Thoracic aorta (tissue), 2 donors: ENCODE measurements at regions not wholly inside any gene's neighbourhood (a gene's known extent, or its start where the extent isn't known, plus 50 kb on each side); places are given as distances from the start of the nearest gene placed in this dataset.

Source experiments
- ATAC-seq: fragments of 150-250 bp; one replicate; pipeline ENCODE4 v1.8.0; 2017; ENCODE audit warnings: low read depth; ENCODE audit not compliant: insufficient number of reproducible peaks, low FRiP score
- DNase-seq: peaks from one replicate; pipeline ENCODE4 v3.0.0-alpha.2; 2020; ENCODE audit warnings: low spot score
- H3K27ac ChIP-seq, 2 donors: fragments of 200-600 bp; sonication (generic); 1 replicate in 1 of 2; 2 replicates in 1 of 2; pipeline ENCODE4 v1.5.1; 2016; ENCODE audit warnings: mild to moderate bottlenecking in 2 of 2, moderate library complexity in 2 of 2
- H3K27me3 ChIP-seq: fragments of 200-600 bp; sonication (generic); replicated peaks from 2 replicates; pipeline ENCODE4 v1.6.0; 2016; ENCODE audit warnings: mild to moderate bottlenecking; ENCODE audit not compliant: insufficient read depth
- H3K36me3 ChIP-seq: fragments of 200-600 bp; sonication (generic); one replicate; pipeline ENCODE4 v1.5.1; 2016
- H3K4me1 ChIP-seq, 2 donors: fragments of 200-600 bp; sonication (generic); 1 replicate in 1 of 2; 2 replicates in 1 of 2; pipeline versions ENCODE4 v1.5.1 to v1.6.0; 2016; ENCODE audit warnings: low read depth in 2 of 2, mild to moderate bottlenecking in 1 of 2; ENCODE audit not compliant: control insufficient read depth in 1 of 2
- H3K4me3 ChIP-seq: fragments of 200-600 bp; sonication (generic); 2 replicates; pipeline ENCODE4 v1.5.1; 2016; ENCODE audit warnings: mild to moderate bottlenecking
- H3K9me3 ChIP-seq: fragments of 200-600 bp; sonication (generic); 2 replicates; pipeline ENCODE4 v1.5.1; 2016
- TF ChIP-seq, protein P1 (sequence below): fragments of 200-600 bp; sonication (generic); IDR thresholded peaks from one replicate; pipeline ENCODE4 v1.5.1; 2019; ENCODE audit warnings: antibody characterized with exemption

DNA sequence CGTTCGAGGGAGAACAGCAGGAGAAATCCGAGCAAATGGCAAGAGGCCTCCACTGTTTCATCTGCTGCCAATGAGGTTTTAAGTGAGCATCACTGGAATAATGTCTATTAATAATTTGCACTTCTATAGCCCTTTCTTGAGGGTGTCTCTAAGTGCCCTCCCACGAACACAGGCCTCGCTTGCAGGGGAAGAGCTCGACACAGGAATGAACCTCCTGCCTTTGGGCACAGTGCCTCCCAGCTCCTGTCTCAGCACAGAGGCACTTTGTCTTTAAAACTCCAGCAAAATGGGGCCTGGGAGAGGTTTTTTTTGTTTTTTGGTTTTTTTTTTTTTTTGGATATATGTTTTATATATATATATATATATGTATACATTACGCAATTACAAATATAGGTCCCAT is 56.6 kb downstream of the OLIG1 start:
- Histone ChIP-seq H3K4me1 (peaks cover 0 to 5% of the 10 kb centered on the region in 2 donors), H3K27me3 (peaks cover 3% of the 10 kb centered on the region), H3K4me3 (no peak overlapping the region), H3K27ac (no peak overlapping the region), H3K9me3 (no peaks in the 10 kb centered on the region), H3K36me3 (no peaks in the 10 kb centered on the region)
- TF ChIP-seq, protein P1, sequence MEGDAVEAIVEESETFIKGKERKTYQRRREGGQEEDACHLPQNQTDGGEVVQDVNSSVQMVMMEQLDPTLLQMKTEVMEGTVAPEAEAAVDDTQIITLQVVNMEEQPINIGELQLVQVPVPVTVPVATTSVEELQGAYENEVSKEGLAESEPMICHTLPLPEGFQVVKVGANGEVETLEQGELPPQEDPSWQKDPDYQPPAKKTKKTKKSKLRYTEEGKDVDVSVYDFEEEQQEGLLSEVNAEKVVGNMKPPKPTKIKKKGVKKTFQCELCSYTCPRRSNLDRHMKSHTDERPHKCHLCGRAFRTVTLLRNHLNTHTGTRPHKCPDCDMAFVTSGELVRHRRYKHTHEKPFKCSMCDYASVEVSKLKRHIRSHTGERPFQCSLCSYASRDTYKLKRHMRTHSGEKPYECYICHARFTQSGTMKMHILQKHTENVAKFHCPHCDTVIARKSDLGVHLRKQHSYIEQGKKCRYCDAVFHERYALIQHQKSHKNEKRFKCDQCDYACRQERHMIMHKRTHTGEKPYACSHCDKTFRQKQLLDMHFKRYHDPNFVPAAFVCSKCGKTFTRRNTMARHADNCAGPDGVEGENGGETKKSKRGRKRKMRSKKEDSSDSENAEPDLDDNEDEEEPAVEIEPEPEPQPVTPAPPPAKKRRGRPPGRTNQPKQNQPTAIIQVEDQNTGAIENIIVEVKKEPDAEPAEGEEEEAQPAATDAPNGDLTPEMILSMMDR, result no peak
- ATAC-seq, result no peak
- DNase-seq, result no peak

DNA sequence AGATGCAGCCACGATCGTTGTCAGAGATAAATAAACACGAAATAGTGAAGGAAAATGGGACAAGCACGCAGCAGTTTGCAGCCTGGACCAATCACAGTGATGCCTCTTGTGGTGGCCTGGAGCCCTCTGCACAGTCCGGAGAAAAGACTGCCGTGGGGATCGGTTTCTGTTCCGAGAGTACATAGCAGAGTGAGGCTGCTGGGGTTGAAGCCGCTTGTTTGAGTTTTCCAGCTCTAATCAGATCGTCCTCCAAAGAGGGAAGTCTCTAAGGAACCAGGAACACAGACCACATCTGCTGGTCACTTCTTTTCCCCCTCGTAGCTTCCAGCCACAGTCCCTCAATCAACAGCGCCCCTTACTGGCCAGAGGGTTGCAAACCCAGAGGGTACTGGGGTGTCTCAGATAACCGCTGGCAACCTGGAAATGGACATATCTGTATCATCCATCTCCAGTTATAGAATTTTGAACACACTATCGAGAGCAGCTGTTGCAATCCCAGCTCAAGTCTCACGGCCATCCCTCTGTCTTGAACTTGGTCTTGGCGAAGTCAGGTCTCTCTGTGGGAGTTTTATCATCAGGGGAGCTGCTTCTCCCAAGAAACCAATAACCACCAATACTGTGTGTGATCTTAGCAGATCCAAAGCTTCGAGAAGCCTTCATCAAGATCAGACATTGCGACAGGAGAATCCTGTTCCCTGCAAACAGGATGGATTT is 57.4 kb downstream of the OLIG1 start:
- Histone ChIP-seq H3K36me3 (no peaks in the 10 kb centered on the region), H3K4me1 (peaks cover 0 to 5% of the 10 kb centered on the region in 2 donors), H3K27me3 (peaks cover 6% of the 10 kb centered on the region), H3K9me3 (no peaks in the 10 kb centered on the region), H3K4me3 (peak overlapping the region; percentile 55), H3K27ac (no peak overlapping the region)
- ATAC-seq, result no peak
- TF ChIP-seq, protein P1, result peak; percentile 22
- no peak for DNase-seq

DNA sequence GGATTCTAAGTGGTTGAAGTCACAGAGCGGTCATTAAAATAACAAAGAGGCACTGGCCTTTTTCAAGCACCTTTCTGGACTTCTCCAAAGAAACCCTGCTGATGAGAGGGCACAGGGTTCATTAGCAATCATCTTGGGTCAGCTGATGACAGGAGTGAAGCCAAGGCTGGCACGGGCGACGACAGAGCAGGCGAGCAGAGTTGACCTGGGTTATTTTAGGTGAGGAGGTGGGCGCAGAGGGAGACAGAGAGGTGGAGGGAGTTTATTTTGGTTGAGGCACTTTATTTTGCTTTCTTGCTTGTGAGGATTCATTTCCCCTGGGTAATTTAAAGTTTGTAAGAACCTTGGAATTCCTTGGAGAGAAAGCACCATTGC is 57.9 kb downstream of the OLIG1 start:
- no peak overlapping the region for H3K27ac ChIP-seq
- no peaks in the 10 kb centered on the region for H3K36me3 ChIP-seq
- H3K27me3 ChIP-seq, result peaks cover 6% of the 10 kb centered on the region
- TF ChIP-seq, protein P1, result no peak
- H3K4me1 ChIP-seq, result peaks cover 0 to 5% of the 10 kb centered on the region in 2 donors
- no peak for DNase-seq
- H3K9me3 ChIP-seq, result no peaks in the 10 kb centered on the region
- ATAC-seq, result no peak
- H3K4me3 ChIP-seq, result no peak overlapping the region

DNA sequence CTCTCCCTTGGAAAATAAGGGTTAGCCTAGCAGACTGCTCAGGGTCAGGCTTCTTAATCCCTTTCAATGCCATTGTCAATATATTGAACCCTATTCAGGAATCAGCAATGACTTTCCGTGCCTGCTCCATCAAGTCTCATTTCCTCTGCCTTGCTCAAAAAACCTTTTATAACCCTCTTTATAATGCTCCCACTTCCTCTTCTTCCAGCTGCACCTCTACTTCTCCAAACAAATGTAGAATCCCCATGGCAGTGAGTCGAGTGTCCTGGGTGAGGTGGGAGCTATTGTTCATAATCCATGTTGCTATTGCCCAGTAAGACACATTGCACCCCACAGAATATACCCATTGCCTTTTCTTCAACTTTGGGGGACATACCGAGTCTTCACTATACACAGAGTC is 58.6 kb downstream of the OLIG1 start:
- ATAC-seq (no peak), DNase-seq (no peak)
- Histone ChIP-seq H3K4me3 (no peak overlapping the region), H3K27ac (no peak overlapping the region), H3K27me3 (peaks cover 6% of the 10 kb centered on the region), H3K4me1 (peaks cover 0 to 5% of the 10 kb centered on the region in 2 donors), H3K36me3 (no peaks in the 10 kb centered on the region), H3K9me3 (no peaks in the 10 kb centered on the region)
- TF ChIP-seq, protein P1, result no peak

DNA sequence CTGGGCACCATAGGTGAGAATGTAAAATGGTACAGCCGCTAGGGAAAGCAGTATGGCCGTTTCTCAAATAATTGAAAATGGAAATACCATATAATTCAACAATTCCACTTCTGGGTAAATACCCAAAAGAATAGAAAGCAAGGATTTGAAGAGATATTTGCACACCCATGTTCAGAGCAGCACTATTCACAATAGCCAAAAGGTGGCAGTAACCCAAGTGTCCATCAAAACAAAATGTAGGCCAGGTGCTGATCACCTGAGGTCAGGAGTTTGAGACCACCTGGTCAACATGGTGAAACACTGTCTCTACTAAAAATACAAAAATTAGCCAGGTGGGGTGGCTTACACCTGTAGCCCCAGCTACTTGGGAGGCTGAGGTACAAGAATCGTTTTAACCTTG is 62.1 kb downstream of the OLIG1 start:
- TF ChIP-seq, protein P1, result no peak
- no peaks in the 10 kb centered on the region for H3K9me3 ChIP-seq

More for the DNA sequence above, 62.1 kb downstream of the OLIG1 start:
- Histone ChIP-seq H3K27ac (no peak overlapping the region), H3K4me3 (no peak overlapping the region), H3K27me3 (peaks cover 6% of the 10 kb centered on the region), H3K4me1 (peaks cover 0 to 3% of the 10 kb centered on the region in 2 donors), H3K36me3 (no peaks in the 10 kb centered on the region)
- DNase-seq, result no peak
- no peak for ATAC-seq
